Keratinocyte (primary cell): ENCODE measurements at regions not wholly inside any gene's neighbourhood (a gene's known extent, or its start where the extent isn't known, plus 50 kb on each side); places are given as distances from the start of the nearest gene placed in this dataset.

ENCODE experiments used
- CTCF ChIP-seq, 3 experiments: IDR thresholded peaks in 1 of 3; conservative IDR thresholded peaks in 1 of 3; optimal IDR thresholded peaks in 1 of 3; 2 replicates in 2 of 3; 3 replicates in 1 of 3; pipeline versions ENCODE3 to v1.5.1; 2011; ENCODE audit warnings: low read length in 3 of 3, mild to moderate bottlenecking in 3 of 3, moderate library complexity in 2 of 3, control low read depth in 1 of 3, inconsistent platforms in 1 of 3; ENCODE audit not compliant: insufficient read depth in 2 of 3; ENCODE audit errors: extremely low read depth in 1 of 3
- EZH2 ChIP-seq: IDR thresholded peaks from one replicate; pipeline ENCODE4 v1.6.1; 2012; ENCODE audit warnings: inconsistent platforms, mild to moderate bottlenecking, low read length, moderate library complexity

- TF ChIP-seq CTCF (optimal IDR thresholded peaks at IDR 0.05 in 1 of 3, IDR thresholded peaks at IDR 0.05 in 1 of 3, conservative IDR thresholded peaks at IDR 0.05 in 1 of 3; ENCODE audit: extremely low read depth in 1 of 3, insufficient read depth in 2 of 3, low read length in 3 of 3) (no peak), EZH2 (no peak)
Observed at GRCh38 chr3:151969026-151969642, 95.7 kb downstream of the SUCNR1 start.
